ENCODE measurements at regions not wholly inside any gene's neighbourhood (a gene's known extent, or its start where the extent isn't known, plus 50 kb on each side); places are given as distances from the start of the nearest gene placed in this dataset.

DNA sequence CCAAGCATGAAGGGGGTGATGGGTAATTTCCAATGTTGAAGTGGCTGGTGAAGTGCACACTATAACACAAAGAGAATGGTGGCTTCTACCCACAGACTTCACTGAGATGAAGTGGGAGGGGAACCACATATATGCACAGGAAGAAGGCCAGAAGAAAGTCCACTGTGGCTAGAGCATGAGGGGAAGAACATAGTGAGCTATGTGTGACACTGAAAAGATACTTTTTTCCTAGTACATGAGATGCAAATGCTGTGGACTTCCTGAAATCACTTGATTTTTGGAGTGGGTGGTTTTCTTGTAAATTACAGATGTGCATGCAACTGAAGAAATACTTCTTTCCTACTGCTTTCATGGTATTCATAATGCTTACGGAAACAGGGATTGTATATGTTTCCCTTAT is 115.6 kb upstream of the PHYHIPL start:
- TF ChIP-seq, protein P1, sequence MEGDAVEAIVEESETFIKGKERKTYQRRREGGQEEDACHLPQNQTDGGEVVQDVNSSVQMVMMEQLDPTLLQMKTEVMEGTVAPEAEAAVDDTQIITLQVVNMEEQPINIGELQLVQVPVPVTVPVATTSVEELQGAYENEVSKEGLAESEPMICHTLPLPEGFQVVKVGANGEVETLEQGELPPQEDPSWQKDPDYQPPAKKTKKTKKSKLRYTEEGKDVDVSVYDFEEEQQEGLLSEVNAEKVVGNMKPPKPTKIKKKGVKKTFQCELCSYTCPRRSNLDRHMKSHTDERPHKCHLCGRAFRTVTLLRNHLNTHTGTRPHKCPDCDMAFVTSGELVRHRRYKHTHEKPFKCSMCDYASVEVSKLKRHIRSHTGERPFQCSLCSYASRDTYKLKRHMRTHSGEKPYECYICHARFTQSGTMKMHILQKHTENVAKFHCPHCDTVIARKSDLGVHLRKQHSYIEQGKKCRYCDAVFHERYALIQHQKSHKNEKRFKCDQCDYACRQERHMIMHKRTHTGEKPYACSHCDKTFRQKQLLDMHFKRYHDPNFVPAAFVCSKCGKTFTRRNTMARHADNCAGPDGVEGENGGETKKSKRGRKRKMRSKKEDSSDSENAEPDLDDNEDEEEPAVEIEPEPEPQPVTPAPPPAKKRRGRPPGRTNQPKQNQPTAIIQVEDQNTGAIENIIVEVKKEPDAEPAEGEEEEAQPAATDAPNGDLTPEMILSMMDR (IDR thresholded peaks at IDR 0.05): no peak
- TF ChIP-seq POLR2A (IDR thresholded peaks at IDR 0.05): no peak

Measured in heart left ventricle (tissue), 13 donors.